CD4-positive, alpha-beta T cell treated with Interleukin-17A for 1 hour (primary cell): ENCODE measurements at regions not wholly inside any gene's neighbourhood (a gene's known extent, or its start where the extent isn't known, plus 50 kb on each side); places are given as distances from the start of the nearest gene placed in this dataset.
"Not testable (repeated sequence)": the region's sequence is repeated elsewhere in the genome, so short reads cannot be mapped to it uniquely, and the experiment has no call there.

Source experiments
- DNase-seq: peaks from one replicate; pipeline ENCODE4 v3.0.0-alpha.2; 2020

DNA sequence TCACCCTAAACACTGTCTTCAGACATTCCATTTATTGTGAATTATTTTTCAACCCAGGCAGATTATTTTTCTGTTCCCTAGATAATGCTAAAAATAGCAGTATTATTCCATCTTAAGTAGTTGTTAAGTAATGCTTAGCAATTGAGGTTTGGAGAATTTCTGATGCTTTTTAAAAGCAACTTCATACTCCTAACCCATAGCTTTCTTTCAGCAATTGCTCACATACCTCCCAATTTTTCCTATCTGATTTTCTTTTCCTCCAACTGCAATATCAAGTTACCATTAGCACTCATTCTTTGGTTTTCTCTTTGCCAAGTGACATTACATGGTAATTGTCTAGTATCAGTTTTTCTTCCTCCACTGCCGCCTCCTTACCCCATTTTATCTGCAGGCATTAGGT lies 104.7 kb downstream of the GPR85 start:
- DNase-seq = no peak

DNA sequence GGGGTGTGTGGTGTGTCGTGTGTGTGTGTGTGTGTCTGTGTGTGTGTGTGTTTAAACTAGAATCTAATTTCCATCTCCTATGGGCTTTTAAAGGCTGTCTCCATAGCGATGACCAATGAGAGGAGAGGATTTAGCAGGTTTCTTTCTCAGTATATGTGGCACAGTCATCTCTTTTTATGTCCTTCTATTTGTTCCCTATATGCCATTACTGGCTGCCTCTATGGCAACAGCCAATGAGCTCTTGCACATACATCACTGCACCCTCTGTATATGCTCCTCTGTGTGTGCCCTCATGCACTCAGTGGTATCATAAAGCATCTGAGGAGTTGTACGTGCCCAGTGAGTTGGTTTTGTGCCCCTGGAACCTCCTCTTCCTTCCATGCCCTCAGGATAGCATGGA lies 107.6 kb downstream of the GPR85 start:
- DNase-seq = not testable (repeated sequence)

DNA sequence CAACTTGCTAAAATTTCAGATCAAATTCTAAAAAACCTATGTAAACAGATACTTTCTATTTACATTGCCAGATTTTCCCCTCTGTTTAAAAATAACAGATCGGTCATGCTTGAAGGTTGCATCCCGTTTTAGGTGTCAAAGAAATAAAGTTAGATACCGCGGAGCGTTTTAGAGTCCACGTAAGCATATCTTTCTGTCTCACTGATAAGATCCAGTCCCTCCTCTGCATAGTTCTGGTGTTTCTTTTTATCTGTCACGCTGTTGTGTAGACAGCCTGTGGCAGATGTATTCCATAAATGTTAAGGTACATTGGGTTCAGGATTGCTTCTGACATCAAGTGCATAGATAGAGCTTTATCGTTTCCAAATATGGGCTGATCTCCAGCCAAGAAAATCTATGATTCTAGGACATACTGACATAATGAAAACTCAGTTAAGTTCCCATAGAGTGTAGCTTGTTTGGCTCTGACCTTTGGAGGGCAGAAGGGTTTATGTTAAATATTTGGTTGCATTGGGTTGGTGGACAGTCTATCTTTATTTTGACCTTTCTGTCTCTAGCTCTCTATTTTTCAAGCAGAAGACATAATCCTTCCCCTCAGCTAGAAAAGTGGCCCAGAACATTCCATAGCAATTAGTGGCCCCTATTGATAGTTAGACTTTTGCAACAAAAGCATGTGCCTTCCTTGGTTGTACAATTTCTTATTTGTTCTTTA lies 109.2 kb downstream of the GPR85 start:
- not testable (repeated sequence) for DNase-seq

DNA sequence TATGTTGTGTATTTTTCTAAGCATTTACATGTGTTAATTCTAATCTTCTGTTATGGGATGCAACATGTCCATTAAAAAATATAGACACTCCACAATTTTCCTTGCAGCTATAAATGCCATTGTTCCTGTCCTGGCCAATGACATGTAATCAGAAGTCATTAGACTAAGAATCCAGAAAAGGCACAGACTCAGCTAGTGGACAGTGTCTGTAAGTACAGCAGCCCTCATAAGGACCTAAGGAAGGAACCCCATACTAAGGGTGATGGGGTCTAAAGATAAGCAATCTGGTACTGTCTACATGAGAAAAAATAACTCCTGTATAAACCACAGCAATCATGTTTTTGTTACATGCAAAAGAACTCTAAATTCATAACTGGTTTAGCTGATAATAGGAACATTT lies 115.9 kb downstream of the GPR85 start:
- no peak for DNase-seq

DNA sequence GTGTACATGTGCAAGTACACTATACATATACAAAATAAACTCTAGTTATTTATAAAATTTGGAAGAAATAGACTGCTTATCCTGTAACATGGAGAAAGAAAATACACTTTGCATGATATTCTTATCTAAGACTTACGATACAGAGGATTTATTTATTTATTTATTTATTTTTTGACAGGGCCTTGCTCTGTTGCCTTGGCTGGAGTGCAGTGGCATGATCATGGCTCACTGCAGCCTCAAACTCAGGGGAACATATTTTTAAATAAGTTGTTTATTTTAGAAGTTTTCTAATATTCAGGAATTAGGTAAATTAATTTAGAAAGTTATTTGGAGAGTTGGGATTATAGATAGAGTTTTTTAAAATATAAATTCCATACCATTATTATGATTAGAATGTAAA lies 116.7 kb downstream of the GPR85 start:
- DNase-seq = no peak

DNA sequence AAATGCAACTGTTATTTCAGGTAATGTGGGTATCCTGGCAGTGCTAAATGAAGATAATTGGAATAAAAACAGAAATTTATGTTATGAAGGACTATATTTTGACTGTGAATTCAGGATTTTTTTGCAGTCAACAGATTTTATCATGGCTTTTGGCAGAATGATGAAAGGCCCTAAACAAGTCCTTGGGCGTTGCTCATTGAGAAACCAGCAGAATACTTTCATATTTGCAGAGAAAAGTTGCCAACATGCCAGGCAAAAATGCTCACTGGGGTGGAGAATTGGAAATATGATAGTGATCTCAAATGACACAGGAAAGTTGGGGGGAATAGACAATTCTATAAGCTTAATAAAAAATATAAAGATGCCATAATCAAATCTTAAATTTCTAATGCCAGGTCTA lies 121.1 kb downstream of the GPR85 start:
- DNase-seq = no peak

DNA sequence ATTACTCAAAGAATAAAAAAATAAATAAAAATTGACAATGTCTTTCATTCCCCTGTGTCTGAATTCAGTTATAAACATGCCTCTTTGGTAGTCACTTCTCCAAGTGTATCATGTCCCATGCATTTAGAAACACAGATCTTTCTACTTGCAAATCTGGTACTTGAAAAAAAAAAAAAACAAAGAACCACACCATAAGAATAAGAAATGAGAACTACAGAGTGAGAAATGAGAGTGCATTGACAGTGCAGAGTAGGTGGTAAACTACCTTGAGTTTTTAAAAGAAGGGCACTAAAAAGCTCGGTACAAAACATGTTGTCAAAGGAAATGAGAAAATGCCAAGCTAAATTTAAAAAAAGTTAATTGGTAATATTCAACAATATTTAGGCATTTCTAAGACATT lies 123.0 kb downstream of the GPR85 start:
- DNase-seq = no peak

DNA sequence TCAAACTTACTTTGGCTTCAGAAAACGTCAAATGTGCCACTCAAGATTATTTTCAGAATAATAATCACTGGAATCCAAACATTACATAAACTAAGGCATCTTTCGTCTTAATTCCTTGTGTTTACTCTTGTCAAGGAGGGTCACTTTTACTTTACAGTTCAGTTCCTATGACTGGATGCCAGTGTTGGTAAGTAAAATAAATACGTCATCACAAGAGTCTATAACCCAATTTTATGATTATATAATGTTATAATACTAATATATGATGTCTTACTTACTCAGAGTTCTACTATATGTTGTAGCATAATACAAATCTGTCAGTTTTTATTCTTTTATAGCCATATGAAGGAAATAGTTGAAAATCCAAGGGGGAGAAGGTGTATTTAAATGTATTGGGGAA lies 123.8 kb downstream of the GPR85 start:
- no peak for DNase-seq

DNA sequence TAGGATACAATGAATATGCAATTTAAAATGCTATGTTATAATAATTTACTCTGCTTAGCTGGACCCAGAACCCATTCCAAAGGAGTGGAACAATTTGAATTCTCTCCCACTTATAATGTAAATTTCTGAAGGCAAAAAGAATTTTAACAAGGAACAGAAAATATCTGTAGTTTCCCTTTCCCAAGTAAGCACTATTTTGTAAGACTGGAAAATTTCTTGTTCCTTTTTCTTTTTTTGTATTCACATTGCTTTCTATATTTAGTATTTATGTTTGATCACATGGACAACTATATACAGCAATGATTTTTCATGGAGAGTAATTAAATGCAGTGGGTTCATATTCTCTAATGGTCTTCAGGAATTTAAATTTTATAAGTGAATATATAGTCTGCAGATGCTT lies 127.4 kb downstream of the GPR85 start:
- DNase-seq = no peak

DNA sequence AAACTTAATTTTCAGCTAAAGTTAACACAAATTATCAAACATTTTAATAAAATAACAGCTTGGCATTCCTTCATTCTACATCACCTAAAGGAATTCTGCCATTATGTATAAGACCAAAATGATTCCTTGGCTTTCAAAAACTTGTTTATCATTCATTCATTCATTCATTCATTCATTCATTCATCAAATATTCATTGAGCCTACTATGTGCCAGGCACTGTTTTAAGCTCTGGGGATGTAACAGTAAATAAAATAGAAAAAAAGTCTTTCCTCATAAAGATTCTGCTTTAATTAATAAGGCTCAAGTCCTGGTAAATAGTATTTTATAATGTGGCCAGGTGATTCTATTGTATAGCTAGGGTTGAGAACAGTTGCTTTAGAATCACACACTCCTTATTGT lies 127.9 kb downstream of the GPR85 start:
- DNase-seq = no peak

GRCh38 chr7:112957901-112958300 lies 128.7 kb downstream of the GPR85 start:
- DNase-seq = no peak

GRCh38 chr7:112953031-112953430 lies 133.6 kb downstream of the GPR85 start:
- DNase-seq = not testable (repeated sequence)

DNA sequence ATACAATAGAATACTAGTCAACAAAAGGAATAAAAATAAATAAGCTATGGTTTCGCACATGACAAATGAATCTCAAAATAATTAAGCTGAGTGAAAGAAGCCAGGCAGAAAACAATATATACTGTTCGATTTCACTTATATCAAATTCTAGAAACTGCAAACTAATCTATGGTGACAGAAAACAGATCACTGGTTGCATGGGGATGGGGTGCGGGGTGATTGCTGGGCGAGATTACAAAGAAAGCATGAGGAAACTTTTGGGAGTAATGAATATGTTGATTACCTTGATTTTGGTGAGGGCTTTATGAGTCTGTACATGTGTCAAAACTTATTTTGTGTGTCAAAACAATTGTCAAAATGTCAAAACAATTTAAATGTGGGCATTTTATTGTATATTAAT lies 135.6 kb downstream of the GPR85 start:
- DNase-seq = no peak

DNA sequence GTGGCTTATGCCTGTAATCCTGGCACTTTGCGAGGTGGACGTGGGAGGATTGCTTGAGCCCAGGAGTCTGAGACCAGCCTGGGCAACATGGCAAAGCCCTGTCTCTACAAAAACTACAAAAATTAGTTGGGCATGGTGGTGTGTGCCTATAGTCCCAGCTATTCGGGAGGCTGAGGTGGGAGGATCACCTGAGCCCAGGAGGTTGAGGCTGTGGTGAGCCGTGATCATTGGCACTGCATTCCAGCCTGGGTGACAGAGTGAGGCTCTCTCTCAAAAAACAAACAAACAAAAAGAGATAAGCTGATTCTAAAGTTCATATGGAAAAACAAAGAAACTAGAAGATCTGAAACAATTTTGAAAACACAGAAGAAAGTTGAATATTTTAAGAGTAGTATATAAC lies 136.9 kb downstream of the GPR85 start:
- DNase-seq = not testable (repeated sequence)

DNA sequence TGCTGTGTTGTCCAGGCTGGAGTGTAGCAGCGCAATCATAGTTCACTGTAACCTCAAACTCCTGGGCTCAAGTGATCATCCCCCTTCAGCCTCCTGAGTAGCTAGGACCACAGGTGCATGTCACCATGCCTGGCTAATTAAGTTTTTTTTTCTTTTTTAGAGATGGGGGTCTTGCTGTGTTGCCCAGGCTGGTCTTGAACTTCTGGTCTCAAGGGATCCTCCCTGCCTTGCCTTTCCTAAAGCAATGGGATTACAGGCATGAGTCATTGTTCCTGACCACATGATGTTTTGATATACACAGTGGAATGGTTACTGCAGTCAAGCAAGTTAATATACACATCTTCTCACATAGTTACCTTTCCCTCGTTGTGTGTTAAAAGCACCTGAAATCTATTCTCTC lies 140.3 kb downstream of the GPR85 start:
- no peak for DNase-seq

GRCh38 chr7:112945046-112945445 lies 141.6 kb downstream of the GPR85 start:
- DNase-seq = no peak

- no peak for DNase-seq
Observed at GRCh38 chr7:112942981-112943380, 143.6 kb downstream of the GPR85 start.

DNA sequence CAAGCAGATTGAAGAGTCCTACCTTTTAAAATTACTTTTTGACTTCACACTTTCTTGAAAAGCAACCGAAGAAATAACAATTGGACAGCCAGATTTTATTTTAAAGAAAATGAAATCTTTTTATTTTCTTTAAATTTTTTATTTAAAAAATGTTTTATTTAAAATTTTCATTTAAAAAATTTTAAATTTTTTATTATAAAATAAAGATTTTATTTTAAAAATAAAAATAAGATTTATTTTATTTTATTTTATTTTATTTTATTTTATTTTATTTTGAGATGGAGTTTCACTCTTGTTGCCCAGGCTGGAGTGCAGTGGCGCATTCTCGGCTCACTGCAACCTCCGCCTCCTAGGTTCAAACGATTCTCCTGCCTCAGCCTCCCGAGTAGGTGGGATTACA lies 144.5 kb downstream of the GPR85 start:
- not testable (repeated sequence) for DNase-seq

DNA sequence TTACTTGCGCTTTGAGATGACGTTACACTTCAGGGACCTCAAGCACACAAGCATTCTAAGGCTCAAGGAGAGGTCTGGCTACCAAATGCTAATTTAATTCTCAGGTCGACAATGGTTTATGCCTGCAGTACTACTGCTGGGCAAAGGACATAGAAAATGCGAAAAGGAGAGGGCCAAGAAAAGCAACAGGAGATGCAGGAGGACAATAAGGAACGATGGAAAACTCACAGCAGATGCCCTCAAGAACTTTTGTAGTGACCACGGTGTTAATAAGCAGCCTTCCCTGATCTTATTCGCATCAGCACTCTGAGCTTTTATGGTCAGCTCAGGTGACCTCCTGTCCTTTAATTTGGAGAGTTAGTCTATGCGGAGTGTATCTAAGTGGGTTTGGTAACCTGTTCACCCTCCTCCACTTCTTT lies 146.3 kb downstream of the GPR85 start:
- DNase-seq = no peak

GRCh38 chr7:112939574-112940313 lies 146.9 kb downstream of the GPR85 start:
- DNase-seq = peak; percentile 100

DNA sequence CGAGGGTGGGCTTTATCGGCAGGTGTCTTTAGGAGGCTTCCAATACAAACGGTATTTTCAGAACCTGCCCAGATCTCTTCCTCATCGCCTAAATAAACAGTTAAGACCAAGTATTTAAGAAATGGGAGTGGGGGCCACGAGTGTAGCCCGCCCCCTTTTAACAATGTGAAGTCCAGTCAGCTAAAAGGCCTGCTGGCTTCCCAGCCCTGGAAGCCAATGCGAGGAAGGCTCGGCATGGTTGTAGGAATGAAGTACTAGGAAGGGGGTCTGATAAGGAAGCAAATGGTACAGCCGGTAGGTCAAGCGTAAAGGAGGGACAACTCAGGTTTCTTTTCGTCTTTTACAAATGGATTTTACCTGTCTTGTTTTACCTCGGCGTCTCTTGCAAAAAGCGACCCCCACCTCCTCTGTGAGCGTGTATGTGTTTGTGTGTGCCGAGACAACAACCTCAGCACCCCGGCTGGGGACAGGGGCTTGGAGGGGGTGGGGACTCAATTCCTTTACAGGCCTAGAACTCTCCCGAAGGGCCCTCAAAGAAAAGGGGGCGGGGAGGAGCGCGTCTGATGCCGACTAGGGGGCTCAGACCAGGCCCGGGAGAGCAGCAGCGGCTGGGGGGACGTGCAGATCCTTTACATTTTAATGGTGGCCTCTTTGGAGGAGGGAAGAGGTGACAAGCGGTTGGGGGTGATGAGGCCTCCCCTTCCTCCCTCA lies 147.6 kb downstream of the GPR85 start:
- peak; percentile 29 for DNase-seq

GRCh38 chr7:112937651-112938415 lies 147.6 kb upstream of the TMEM168 start:
- peak; percentile 13 for DNase-seq

GRCh38 chr7:112933598-112933997 lies 143.4 kb upstream of the TMEM168 start:
- no peak for DNase-seq
